Keratinocyte (primary cell): ENCODE measurements at regions not wholly inside any gene's neighbourhood (a gene's known extent, or its start where the extent isn't known, plus 50 kb on each side); places are given as distances from the start of the nearest gene placed in this dataset.

Source experiments
- DNase-seq: peaks from one replicate; pipeline ENCODE4 v3.0.0-alpha.2; 2011; ENCODE audit warnings: low read depth, missing footprints, low spot score
- FAIRE-seq: peaks from 2 replicates; lab custom pipeline; 2011; peaks lifted over from hg19 to GRCh38; lab: Jason Lieb, UNC
- H2AFZ ChIP-seq: 2 replicates; pipeline ENCODE4 v1.6.0; 2012; ENCODE audit warnings: low read length, control low read depth, inconsistent platforms; ENCODE audit not compliant: control insufficient read depth
- H3K27ac ChIP-seq: 2 replicates; pipeline ENCODE4 v1.5.1; 2011; ENCODE audit warnings: low read length; ENCODE audit not compliant: control insufficient read depth, insufficient read depth
- H3K27me3 ChIP-seq: 3 replicates; pipeline ENCODE4 v1.6.0; 2011; ENCODE audit warnings: low read length; ENCODE audit not compliant: control insufficient read depth, insufficient read depth; ENCODE audit errors: extremely low read depth
- H3K36me3 ChIP-seq, 2 experiments: 2 replicates in 1 of 2; 3 replicates in 1 of 2; pipeline ENCODE4 v1.5.1; 2011; ENCODE audit warnings: low read length in 2 of 2, mild to moderate bottlenecking in 1 of 2; ENCODE audit not compliant: control insufficient read depth in 2 of 2, insufficient read depth in 2 of 2; ENCODE audit errors: extremely low read depth in 1 of 2
- H3K4me1 ChIP-seq: 3 replicates; pipeline ENCODE4 v1.5.1; 2011; ENCODE audit warnings: low read length; ENCODE audit not compliant: control insufficient read depth, insufficient read depth; ENCODE audit errors: extremely low read depth
- H3K4me2 ChIP-seq: 3 replicates; pipeline ENCODE4 v1.6.0; 2011; ENCODE audit warnings: low read depth, low read length; ENCODE audit not compliant: control insufficient read depth, insufficient read depth; ENCODE audit errors: extremely low read depth
- H3K4me3 ChIP-seq, 3 experiments: fragments of 200-600 bp in 1 of 3; sonication (generic) in 1 of 3; 2 replicates in 2 of 3; 3 replicates in 1 of 3; pipeline ENCODE4 v1.5.1; 2011 to 2016; ENCODE audit warnings: low read length in 3 of 3, mild to moderate bottlenecking in 3 of 3, control low read depth in 2 of 3, inconsistent platforms in 1 of 3, low read depth in 1 of 3, mixed read lengths in 1 of 3, mixed run types in 1 of 3, moderate library complexity in 1 of 3; ENCODE audit not compliant: control insufficient read depth in 2 of 3, insufficient read depth in 2 of 3; ENCODE audit errors: extremely low read depth in 1 of 3
- H3K79me2 ChIP-seq: 2 replicates; pipeline ENCODE4 v1.6.0; 2012; ENCODE audit warnings: low read length; ENCODE audit not compliant: control insufficient read depth, insufficient read depth
- H3K9ac ChIP-seq: 3 replicates; pipeline ENCODE4 v1.6.0; 2011; ENCODE audit warnings: low read length; ENCODE audit not compliant: control insufficient read depth, insufficient read depth; ENCODE audit errors: extremely low read depth
- H3K9me1 ChIP-seq: 3 replicates; pipeline ENCODE4 v1.6.0; 2011; ENCODE audit warnings: low read length; ENCODE audit not compliant: control insufficient read depth, insufficient read depth; ENCODE audit errors: extremely low read depth
- H3K9me3 ChIP-seq: 2 replicates; pipeline ENCODE4 v1.5.1; 2012; ENCODE audit warnings: low read depth, low read length; ENCODE audit not compliant: control insufficient read depth
- H4K20me1 ChIP-seq: 3 replicates; pipeline ENCODE4 v1.6.0; 2011; ENCODE audit warnings: low read length; ENCODE audit not compliant: control insufficient read depth, insufficient read depth; ENCODE audit errors: extremely low read depth
- CTCF ChIP-seq, 3 experiments: IDR thresholded peaks in 1 of 3; conservative IDR thresholded peaks in 1 of 3; optimal IDR thresholded peaks in 1 of 3; 2 replicates in 2 of 3; 3 replicates in 1 of 3; pipeline versions ENCODE3 to v1.5.1; 2011; ENCODE audit warnings: low read length in 3 of 3, mild to moderate bottlenecking in 3 of 3, moderate library complexity in 2 of 3, control low read depth in 1 of 3, inconsistent platforms in 1 of 3; ENCODE audit not compliant: insufficient read depth in 2 of 3; ENCODE audit errors: extremely low read depth in 1 of 3
- EZH2 ChIP-seq: IDR thresholded peaks from one replicate; pipeline ENCODE4 v1.6.1; 2012; ENCODE audit warnings: inconsistent platforms, mild to moderate bottlenecking, low read length, moderate library complexity
- dilution Hi-C: fragments of 300-500 bp; cut with MboI; formaldehyde crosslinking; loops from one replicate; pipeline ENCODE4 v1.7.0; 2020; ENCODE audit warnings: low sequenced_read_pairs; ENCODE audit not compliant: extremely low pct_ligation_motif_present

- Histone ChIP-seq H3K79me2 (no peaks in the 10 kb centered on the region), H3K4me3 (no peak overlapping the region), H3K9me1 (no peaks in the 10 kb centered on the region), H3K36me3 (no peaks in the 10 kb centered on the region), H4K20me1 (no peaks in the 10 kb centered on the region), H3K4me1 (no peaks in the 10 kb centered on the region), H3K9me3 (no peaks in the 10 kb centered on the region), H3K4me2 (no peak overlapping the region), H3K9ac (no peak overlapping the region), H2AFZ (no peak overlapping the region), H3K27ac (no peak overlapping the region), H3K27me3 (no peaks in the 10 kb centered on the region)
- dilution Hi-C loops, result no loop called here
- FAIRE-seq (no peak), DNase-seq (no peak)
- TF ChIP-seq CTCF (optimal IDR thresholded peaks at IDR 0.05 in 1 of 3, IDR thresholded peaks at IDR 0.05 in 1 of 3, conservative IDR thresholded peaks at IDR 0.05 in 1 of 3; ENCODE audit: extremely low read depth in 1 of 3, insufficient read depth in 2 of 3, low read length in 3 of 3), result no peak
- no peak for TF ChIP-seq EZH2
These were observed 1268.7 kb downstream of the SI start for GRCh38 chr3:163809540-163809993.

- dilution Hi-C loops, result no loop called here
- DNase-seq (no peak), FAIRE-seq (no peak)
These were observed 1291.9 kb downstream of the SI start for GRCh38 chr3:163786416-163786815.

More at GRCh38 chr3:163786416-163786815, 1291.9 kb downstream of the SI start:
- Histone ChIP-seq H3K79me2 (no peaks in the 10 kb centered on the region), H3K4me2 (no peak overlapping the region), H3K36me3 (no peaks in the 10 kb centered on the region), H3K27ac (no peak overlapping the region), H3K9me3 (no peaks in the 10 kb centered on the region), H3K27me3 (no peaks in the 10 kb centered on the region), H3K4me3 (no peak overlapping the region), H2AFZ (no peak overlapping the region), H3K9ac (no peak overlapping the region), H4K20me1 (no peaks in the 10 kb centered on the region), H3K9me1 (no peaks in the 10 kb centered on the region), H3K4me1 (no peaks in the 10 kb centered on the region)
- TF ChIP-seq EZH2 (no peak), CTCF (optimal IDR thresholded peaks at IDR 0.05 in 1 of 3, IDR thresholded peaks at IDR 0.05 in 1 of 3, conservative IDR thresholded peaks at IDR 0.05 in 1 of 3; ENCODE audit: extremely low read depth in 1 of 3, insufficient read depth in 2 of 3, low read length in 3 of 3) (no peak)
